MM.1S (cell line): ENCODE measurements at regions not wholly inside any gene's neighbourhood (a gene's known extent, or its start where the extent isn't known, plus 50 kb on each side); places are given as distances from the start of the nearest gene placed in this dataset.

Source experiments
- EZH2 ChIP-seq: fragments of 300-600 bp; sonication (generic); optimal IDR thresholded peaks from 2 replicates; pipeline ENCODE3; 2017; ENCODE audit warnings: low read depth, mild to moderate bottlenecking, antibody characterized with exemption, low read length, mixed read lengths
- TF ChIP-seq, protein P1 (sequence below): fragments of 300-600 bp; sonication (generic); IDR thresholded peaks from 2 replicates; pipeline ENCODE4 v1.5.1; 2016; ENCODE audit warnings: antibody characterized with exemption, low read length, mixed read lengths

DNA sequence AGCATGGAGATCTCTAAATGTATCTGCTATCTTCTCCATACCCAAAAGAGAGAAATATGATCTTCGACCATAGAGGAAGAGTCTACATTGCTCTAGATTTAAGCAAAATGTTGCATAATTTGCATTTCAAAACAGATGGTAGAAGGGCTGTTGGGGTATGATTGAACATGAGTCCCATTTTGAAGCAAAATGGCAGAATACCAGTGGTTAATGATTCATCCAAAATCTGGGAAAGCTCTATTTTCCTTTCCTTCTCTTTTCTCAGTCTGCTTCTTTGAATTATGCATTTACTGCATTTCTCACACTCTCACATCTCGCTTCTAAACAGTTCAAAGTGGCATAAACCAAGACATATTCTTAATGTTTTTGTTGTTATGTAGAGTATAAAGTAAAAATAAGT is 178.5 kb downstream of the MACC1 start:
- TF ChIP-seq, protein P1, sequence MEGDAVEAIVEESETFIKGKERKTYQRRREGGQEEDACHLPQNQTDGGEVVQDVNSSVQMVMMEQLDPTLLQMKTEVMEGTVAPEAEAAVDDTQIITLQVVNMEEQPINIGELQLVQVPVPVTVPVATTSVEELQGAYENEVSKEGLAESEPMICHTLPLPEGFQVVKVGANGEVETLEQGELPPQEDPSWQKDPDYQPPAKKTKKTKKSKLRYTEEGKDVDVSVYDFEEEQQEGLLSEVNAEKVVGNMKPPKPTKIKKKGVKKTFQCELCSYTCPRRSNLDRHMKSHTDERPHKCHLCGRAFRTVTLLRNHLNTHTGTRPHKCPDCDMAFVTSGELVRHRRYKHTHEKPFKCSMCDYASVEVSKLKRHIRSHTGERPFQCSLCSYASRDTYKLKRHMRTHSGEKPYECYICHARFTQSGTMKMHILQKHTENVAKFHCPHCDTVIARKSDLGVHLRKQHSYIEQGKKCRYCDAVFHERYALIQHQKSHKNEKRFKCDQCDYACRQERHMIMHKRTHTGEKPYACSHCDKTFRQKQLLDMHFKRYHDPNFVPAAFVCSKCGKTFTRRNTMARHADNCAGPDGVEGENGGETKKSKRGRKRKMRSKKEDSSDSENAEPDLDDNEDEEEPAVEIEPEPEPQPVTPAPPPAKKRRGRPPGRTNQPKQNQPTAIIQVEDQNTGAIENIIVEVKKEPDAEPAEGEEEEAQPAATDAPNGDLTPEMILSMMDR, result no peak
- no peak for TF ChIP-seq EZH2
